GM19099 (cell line): ENCODE measurements at regions not wholly inside any gene's neighbourhood (a gene's known extent, or its start where the extent isn't known, plus 50 kb on each side); places are given as distances from the start of the nearest gene placed in this dataset.

Experiments used
- POLR2A ChIP-seq: IDR thresholded peaks from 3 replicates; pipeline ENCODE4 v1.6.1; 2011; ENCODE audit warnings: low read depth; ENCODE audit not compliant: insufficient read length; ENCODE audit errors: extremely low read depth

DNA sequence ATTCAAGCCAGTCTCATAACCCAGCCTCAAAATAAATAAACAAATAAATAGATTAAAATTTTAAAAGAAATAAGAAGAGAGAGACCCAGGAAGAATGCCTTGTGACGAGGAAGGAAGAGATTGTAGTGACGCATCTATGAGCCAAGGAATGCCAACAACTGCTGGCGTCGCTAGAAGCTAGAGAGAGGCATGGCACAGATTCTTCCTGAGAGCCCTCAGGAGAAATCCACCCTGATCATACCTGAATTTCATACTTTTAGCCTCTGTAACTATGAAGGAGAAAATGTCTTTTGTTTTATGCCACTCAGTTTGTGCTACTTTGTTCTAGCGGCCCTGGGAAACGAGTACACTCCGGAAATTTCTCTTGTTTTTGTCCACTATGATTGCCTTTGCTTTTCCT, 103.9 kb downstream of the C9orf50 start:
- no peak for TF ChIP-seq POLR2A

DNA sequence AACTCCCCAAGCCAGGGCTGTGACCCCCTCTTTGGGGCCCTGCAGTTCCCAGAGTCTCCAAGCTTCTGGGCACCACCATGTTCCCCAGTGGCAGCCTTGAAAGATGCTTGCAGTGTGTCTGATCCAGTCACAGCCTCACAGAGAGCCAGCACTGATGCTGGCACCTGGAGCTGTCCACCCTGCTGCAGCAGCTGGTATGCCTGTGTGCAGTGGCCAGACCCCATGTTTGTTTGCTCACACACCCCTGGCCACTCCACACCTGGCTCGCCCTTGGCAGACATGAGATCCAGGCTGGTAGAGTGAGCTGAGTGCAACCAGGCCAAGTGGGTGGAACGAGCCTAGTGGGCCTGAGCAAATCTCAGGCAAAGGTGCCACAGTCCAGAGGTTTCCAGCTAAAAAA, 106.0 kb downstream of the C9orf50 start:
- no peak for TF ChIP-seq POLR2A

GRCh38 chr9:129514497-129514867, 106.4 kb downstream of the C9orf50 start:
- no peak for TF ChIP-seq POLR2A

GRCh38 chr9:129513856-129514496, 106.9 kb downstream of the C9orf50 start:
- no peak for TF ChIP-seq POLR2A

GRCh38 chr9:129513282-129513681, 107.6 kb downstream of the C9orf50 start:
- TF ChIP-seq POLR2A, result no peak

DNA sequence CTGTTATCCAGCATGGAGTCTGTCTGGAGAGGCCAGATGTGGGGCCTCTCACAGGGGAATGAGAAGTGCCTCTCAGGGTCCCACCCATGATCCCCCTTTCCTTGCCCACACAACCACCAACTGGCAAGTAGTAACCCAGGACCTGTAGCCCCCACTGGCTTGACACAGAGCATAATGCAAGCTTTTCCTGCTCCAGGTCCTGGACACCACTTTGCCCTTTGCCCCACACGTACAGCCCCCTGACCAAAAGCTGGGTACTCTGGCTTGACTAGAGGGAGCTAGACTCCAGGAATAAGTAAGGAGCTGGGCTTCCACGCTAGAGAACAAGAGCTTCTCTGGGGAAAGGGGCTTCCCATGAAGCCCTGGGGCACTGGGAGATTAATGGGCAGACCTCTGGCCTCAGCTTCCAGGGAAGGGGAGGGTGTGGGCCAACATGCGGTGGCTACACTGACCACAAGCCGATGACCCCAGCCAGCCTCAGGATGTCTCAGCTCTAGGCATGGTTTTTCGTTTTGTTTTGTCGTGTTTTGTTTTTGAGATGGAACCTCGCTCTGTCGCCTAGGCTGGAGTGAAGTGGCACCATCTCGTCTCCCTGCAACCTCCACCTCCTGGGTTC, 109.5 kb downstream of the C9orf50 start:
- TF ChIP-seq POLR2A, result no peak

- no peak for TF ChIP-seq POLR2A
Observed at GRCh38 chr9:129509533-129509928, 111.4 kb downstream of the C9orf50 start.

- no peak for TF ChIP-seq POLR2A
Observed at GRCh38 chr9:129507805-129508204, 113.1 kb downstream of the C9orf50 start.

GRCh38 chr9:129506892-129507291, 114.0 kb downstream of the C9orf50 start:
- no peak for TF ChIP-seq POLR2A

DNA sequence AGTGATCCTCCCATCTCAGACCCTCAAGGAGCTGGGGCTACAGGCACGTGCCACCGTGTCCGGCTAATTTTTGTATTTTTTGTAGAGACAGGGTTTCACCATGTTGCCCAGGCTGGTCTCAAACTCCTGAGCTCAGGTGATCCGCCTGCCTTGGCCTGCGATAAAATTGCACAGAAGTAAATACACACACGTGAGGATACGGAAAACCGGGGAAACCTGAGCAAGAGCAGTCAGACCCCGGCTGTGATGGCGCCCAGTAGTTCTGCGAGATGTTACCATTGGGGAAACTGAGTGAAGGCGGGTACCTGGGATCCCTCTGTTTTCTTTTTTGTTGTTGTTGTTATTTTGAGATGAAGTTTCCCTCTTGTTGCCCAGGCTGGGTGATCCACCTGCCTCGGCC, 114.9 kb downstream of the C9orf50 start:
- TF ChIP-seq POLR2A, result no peak

DNA sequence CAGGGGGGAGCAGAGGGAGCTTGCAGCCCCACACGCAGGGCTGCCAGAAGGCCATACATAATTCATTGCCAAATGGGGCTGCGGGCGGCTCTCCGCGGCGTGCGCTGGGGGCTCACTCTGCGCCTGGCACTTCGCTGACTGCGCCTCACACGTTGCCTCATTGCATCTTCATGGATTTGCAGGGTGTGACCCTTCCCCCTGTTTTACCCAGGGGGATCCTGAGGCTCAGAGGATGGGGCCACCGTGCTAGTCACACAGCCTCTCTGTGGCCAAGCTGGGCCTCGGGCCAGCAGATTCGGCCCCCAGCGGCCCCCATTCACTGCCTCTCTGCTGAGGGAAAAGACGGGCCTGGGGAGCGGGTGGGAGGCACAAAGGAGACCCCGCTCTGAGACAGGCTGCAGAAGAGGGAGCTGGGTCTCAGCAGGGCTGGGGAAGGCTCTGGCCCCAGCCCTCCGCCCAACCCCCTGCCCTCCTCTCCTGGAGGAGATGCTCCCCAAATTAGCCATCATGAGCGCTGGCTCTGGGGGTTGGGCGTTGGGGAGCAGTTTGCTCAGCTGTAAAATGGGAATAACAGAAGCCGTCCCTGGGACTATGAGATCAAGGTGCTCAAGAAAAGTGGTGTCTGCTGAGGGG, 115.5 kb downstream of the C9orf50 start:
- TF ChIP-seq POLR2A, result no peak

DNA sequence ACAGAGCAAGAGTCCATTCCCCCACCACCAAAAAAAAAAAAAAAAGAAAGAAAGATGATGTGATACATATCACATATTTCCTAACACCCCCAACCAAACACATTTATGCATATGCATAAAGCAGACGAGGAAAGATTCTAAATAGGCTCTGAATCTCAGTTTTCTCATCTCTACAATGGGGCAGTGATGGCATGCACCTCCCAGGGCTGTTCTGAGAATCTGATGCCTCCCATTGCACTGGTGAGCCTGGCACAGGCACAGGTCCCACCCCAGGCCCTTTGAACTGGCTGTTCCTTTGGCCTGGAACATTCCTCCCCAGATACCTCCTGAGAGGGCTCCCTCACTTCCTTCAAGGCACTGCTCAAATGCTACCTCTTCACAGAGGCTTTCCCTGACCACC, 116.5 kb downstream of the C9orf50 start:
- TF ChIP-seq POLR2A, result no peak

DNA sequence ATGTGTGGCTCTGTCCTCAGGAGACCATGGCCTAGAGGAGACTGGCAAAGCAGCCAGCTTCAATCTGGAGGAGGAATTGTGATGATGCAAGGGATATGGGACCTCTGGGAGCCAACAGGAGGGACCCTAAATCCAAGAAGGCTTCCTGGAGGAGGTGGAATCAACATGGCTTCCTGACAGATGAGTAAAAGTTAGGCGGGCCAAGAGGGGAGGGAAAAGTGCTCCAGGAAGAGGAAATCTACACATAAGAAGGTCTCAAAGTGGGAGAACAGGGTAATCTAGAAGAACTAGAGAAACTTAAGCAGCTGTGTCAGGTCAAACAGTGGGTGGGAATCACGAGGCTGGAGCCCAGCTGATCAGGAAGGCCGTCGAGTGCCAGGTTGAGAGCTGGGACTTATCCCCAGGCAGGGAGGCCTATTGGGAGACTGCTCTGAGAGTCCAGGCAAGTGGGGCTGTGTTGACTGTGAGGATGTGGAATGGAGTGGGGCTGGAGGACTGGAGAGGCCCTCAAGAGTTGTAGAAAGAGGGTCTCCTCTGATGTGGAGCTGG, 119.1 kb downstream of the C9orf50 start:
- no peak for TF ChIP-seq POLR2A

DNA sequence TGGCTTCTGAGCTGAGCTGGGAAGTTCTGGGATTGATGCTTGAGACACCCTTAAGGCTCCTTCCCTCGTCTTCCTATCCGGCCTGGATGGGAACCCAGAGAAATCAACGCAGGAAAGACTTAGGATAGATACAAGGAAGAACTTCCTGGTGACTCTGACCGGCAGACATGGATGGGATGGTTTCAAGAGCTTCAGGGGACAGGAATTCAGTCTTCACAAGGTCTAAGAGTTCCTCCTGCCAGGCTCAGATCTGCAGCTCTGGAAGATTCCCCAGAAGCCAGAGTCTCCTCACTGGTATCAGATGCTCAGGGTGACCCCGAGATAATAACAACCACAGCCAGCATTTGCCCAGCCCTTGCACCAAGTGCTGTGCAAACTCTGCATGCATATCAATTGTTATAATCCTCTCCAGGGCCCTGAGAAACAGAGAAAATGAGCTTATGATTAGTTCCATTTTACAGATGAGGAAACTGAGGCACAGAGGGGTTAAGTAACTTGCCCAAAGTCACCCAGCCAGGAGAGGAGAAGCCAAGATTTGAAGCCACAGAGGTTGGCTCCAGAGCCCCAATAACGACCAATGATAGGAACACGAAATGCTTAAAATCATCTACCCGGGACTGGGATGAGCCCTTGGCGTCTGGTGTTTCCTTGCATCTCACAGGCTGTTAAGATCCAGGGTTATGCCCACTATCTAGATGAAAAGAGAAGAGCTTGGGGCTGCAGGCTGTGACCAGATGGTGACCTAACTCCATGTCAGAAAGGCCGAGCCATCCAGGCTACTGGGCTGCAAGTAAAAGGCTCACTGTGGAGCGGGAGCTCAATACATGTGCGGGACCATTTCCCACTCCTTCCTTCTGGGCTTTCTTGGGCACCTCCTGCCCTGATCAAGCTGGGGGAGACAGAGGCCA, 119.8 kb downstream of the C9orf50 start:
- TF ChIP-seq POLR2A, result no peak
